HuH-7 (cell line): ENCODE measurements at regions not wholly inside any gene's neighbourhood (a gene's known extent, or its start where the extent isn't known, plus 50 kb on each side); places are given as distances from the start of the nearest gene placed in this dataset.
A peak's percentile ranks its signal among the peaks of the same experiment; 100 is the strongest.

Source experiments
- DNase-seq: peaks from one replicate; pipeline ENCODE4 v3.0.0; 2011; ENCODE audit warnings: low spot score

DNA sequence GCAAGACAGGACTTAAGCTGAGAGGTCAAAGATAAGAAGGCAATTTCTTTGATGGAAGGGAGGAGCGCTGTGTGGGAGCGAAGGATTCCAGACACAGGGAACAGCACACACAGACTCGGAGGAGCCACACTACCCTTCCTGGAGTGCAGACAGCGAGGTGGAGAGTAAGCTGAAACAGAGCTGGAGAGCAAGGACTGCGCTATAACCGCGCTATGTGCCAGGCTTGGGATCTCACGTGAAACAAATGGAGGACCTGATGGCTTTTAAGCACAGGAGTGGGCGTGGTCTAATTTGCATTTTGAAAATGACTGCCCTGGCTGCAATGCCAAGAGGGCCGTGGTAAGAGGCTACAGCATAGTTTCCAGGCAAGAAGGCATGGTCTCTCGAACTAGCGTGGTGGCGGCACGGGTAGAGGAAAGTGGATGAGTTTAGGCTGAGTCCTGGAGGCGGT, 113.9 kb upstream of the SORBS2 start:
- DNase-seq, result no peak

GRCh38 chr4:185931375-185931774, 119.4 kb upstream of the SORBS2 start:
- DNase-seq, result no peak

DNA sequence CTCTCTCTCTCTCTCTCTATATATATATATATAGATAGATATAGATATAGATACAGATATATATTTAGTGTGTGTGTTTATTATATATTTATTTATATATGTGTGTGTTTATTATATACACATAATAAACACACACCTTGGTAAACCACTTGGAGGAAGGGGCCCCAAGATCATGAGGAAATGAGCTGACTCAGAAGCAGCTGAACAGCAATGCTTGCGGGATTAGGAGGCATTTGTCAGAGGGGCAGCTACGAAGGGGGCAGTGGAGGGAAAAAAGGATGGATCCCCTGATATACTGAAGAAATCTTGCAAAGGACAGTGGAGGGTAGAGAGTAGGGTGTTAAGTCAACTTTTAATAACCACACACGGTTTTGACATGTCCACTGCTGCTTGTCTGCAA, 120.0 kb upstream of the SORBS2 start:
- no peak for DNase-seq

GRCh38 chr4:185932491-185932890, 120.5 kb upstream of the SORBS2 start:
- DNase-seq, result no peak

DNA sequence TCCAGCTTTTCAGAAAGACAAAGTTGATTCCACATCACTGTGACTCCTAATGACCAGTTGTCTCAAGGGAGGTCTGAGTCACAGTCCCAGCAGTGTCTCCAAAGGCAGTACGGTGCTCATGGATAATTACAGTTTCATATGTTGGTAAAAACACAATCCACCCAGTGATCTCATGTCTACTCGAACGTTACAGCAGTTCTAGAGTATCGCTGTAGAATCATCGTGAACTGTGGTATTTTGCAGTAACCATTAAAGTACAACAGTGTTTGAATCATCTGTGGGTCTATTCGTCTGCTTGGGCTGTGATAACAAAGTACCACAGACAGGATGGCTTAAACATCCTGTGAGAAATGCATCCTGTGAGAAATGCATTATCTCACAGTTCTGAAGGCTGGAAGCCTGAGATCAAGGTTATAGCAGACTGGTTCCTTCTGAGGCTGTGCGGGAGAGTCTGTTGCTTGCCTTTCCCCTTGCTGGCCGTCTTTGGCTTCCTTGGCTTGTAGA, 121.1 kb upstream of the SORBS2 start:
- DNase-seq, result no peak

DNA sequence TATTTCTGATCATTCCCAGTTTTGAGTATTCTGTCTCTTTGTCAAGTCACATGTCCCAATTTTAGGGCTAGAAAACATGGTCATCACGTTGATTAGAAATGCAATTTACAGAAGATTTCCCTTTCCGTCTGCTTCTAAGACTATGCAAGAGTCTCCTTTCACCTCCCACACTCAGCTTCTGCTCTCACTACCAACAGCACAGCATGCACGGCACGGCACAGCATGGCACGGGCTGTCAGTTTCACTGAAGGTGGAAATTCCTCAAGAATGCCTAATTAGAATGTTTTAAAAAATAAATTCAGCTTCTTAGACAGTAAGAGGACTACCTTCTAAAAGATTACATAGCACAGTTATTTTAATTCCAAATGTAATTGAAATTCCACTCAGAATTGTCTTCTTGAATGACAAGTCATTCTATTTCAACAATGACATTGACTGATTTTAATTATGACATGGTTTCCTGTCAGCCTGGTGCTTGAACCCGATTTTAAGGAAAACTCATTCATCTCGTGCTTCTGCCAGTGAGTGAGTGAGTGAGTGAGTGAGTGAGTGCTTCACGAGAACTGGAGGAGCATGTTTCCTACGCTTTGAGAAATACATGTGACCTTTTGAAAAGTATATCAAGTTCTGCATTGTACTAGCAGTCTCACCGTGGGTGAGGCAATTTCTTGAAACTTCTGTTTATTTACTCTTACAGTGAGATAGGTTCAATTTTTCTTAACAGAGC, 124.8 kb upstream of the SORBS2 start:
- DNase-seq, result no peak

GRCh38 chr4:185938654-185939053, 126.7 kb upstream of the SORBS2 start:
- no peak for DNase-seq

- DNase-seq, result no peak
These were observed 127.5 kb upstream of the TLR3 start for GRCh38 chr4:185941461-185941860.

DNA sequence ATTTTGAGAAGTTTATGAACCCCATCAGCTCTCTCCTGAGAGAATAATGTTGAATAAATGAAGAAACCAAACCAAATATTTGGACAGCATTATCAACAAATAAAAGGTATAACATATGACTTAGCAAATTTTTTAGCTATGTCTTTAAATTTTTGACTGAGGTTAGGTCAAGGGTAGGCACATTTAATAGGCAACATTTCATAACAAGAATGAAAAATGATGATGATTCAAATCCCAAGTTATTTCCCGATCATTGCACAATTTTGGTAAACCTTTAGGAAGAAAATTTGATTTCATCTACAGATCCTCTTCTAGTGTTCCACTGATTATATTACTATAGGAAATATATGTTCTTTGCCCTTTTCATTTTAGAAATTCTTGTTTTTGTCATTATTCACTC, 123.7 kb upstream of the TLR3 start:
- no peak for DNase-seq

- no peak for DNase-seq
These were observed 123.0 kb upstream of the TLR3 start for GRCh38 chr4:185945906-185946305.

DNA sequence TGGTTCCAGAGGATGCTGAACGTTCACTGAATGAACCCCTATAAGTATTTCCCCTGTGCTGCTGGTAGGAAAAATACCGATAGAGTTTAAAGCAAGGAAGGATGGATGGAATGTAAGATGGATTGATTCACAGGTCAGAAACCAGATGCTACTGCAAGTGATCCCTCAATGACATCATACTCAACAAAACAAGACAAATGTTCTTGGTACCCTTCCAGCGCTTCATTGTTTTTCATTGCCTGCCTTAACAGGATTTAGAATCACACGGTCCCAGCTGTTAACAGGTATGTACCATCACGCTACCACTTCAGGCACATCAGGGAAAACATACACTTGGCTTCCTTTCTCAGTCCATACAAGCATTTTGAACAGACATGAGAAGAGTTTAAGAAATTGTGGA, 118.1 kb upstream of the TLR3 start:
- no peak for DNase-seq

GRCh38 chr4:185955151-185955770, 113.7 kb upstream of the TLR3 start:
- DNase-seq, result no peak

DNA sequence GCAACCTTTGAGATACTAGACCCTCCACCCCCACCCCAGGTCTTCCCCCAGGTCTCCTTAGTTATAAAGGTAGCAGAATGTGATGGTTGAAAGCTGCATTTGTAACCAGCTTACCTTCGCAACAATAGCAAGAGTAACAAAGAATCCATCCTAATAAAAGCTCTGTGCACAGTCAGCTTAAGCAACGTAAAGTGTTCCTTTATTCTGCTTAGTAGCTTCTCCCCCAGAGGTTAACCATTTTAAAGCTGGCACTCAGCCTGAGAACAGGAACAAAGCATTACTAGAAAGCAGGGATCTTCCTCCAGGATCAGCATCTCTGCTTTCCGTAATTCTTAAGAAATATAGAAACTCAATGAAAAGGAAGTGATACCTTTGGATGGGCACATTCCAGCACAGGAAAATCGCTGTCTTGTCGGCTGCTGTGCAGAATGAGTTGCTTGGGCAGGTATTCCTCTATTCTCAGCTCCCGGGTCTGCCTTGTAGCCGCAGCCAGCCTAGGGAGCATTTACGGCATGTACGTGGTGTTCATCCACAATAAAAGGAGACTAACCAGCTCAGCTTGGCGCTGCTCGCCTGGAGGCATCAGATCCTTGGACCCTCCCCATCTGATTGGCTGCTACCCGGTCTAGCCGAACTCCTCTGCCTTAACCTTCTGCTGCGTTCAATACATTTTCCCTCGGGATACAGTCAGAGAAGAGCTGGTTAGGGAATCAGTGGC, 113.0 kb upstream of the TLR3 start:
- no peak for DNase-seq

- no peak for DNase-seq
These were observed 112.4 kb upstream of the TLR3 start for GRCh38 chr4:185956544-185956940.

DNA sequence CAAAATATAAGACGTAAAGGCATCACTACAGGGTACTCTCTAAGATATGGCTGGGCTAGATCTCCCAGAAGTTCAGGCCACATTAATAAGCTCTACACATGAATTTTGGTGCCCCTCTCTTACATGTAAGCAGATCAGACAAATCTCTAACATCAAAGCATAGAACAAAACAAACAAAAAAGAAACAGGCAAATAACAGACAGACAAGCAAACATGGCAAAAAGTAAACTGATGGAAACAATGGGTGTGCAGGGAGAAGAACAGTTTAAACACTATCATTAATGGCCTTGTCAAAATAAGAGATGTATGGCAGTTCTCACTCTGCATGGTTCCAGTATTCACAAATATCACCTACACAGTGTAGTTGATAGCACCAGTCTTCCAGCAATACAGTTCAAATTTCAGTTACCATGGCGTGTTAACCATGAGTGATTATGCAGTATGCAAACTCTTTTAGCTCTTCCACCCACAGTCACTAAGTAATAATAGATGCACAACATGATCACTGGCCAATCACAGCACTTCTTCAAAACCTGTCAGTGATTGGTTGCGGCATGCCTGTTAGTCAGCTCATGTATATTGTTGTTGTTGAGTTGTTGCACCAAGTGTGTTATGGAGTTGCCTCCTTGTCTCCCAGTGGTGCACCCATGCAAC, 110.7 kb upstream of the TLR3 start:
- no peak for DNase-seq

DNA sequence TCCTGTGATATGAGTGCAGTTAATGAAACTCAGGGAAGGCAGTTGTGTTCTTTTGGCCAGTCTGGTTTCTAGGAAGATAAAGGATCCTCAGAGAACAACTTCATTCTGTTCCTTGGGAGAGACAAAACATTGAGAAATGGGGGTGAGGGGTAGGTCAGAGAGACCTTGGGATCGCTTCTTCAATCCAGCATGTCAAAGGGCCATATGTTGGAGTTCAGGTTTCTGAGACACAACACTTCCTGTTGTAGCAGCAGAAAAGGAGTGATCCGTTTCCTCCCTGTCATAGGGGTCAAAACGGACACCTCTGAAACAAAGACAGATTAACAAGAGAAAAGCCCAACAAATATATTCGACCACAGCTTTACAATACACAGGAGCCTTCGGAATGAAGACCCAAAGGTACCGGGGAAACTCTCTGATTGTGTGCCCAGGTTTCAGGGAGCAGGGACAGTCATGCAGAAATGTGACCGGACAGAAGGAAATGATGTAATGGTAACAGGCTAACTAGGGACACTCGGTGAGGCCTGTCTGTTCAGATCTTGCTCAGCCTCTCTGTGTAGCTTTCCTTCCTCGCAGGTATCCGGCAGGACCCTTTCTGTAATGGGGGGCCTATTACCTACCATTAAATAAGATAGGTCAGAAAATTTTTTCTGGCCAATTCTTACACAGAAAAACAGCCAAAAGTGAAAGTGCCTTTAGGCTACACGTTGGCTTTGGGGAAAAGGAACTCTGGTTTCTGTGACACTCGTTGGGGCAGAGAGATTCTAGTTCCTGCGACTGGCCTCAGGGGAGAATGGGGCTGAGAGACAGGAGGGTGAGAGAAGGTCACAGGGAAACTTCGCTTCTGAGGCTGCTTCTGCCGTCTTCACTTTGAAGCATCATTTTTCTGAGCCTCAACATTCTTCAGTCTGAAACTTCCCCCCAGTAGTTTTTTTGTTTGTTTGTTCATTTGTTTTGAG, 103.3 kb upstream of the TLR3 start:
- no peak for DNase-seq

DNA sequence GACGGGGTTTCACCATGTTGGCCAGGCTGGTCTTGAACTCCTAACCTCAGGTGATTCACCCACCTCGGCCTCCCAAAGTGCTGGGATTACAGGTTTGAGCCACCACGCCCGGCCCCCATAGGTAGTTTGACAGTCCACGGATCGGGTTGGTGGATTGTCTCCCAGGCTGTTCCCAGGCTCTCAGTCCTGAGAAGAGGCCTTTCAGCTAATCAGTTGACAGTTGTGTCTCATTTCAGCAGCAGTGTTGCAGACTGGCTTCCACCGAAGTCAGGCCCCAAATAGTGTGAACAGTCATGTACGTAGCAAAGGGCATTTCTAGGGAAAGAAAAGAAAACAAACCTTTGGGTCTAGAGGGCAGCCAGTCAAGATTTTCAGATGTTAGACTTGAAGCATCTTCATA, 102.4 kb upstream of the TLR3 start:
- DNase-seq, result no peak

GRCh38 chr4:185966997-185967775, 101.8 kb upstream of the TLR3 start:
- no peak for DNase-seq

GRCh38 chr4:185969657-185970056, 99.3 kb upstream of the TLR3 start:
- DNase-seq, result peak; percentile 4

DNA sequence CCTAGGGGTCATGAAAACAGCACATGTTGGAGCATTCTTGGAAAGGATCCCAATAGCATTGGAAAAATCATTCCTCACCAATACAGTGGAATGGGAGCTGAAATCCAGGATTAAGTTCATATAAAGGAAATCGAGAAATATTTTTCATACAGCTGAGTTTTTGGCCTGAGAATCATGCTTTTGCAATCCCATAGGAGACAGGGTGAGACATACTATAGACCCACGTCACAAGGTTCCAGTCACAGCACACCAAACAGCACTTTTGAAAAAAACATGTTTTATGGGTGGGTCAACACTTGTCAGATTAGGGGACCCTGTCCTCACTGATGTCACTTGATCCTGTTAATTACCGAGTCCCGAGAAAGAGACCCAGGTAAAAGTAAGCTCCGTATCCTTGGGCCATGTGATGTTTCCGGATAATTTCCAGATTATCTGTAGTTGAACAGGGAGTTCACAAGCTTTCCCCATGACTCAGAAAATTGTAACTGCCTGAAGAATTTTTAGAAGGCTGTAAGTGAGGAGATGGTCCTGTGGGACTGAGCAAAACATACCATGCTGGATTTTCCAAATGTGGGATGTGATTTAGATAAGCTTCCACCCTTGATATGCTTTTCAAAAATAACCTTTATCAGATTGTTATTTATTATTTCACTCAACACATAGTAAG, 80.9 kb upstream of the TLR3 start:
- no peak for DNase-seq
